Hematopoietic multipotent progenitor cell treated with erythropoietin and hydrocortisone succinate and interleukin-3 and kit ligand, for 8 days (in vitro differentiated cells): ENCODE measurements at regions not wholly inside any gene's neighbourhood (a gene's known extent, or its start where the extent isn't known, plus 50 kb on each side); places are given as distances from the start of the nearest gene placed in this dataset.

Source experiments
- DNase-seq: peaks from one replicate; pipeline ENCODE4 v3.0.0-alpha.2; 2015

- DNase-seq = no peak
These were observed 280.1 kb downstream of the NPHP4 start for GRCh38 chr1:5711956-5712645.

GRCh38 chr1:5711079-5711478, 281.1 kb downstream of the NPHP4 start:
- no peak for DNase-seq

GRCh38 chr1:5709976-5710375, 282.2 kb downstream of the NPHP4 start:
- DNase-seq = no peak

GRCh38 chr1:5709461-5709975, 282.7 kb downstream of the NPHP4 start:
- no peak for DNase-seq

GRCh38 chr1:5708346-5709245, 283.6 kb downstream of the NPHP4 start:
- no peak for DNase-seq

- no peak for DNase-seq
These were observed 284.5 kb downstream of the NPHP4 start for GRCh38 chr1:5707566-5708345.

- no peak for DNase-seq
These were observed 286.0 kb downstream of the NPHP4 start for GRCh38 chr1:5706239-5706638.

GRCh38 chr1:5705751-5706150, 286.5 kb downstream of the NPHP4 start:
- DNase-seq = no peak

GRCh38 chr1:5704561-5705514, 287.4 kb downstream of the NPHP4 start:
- DNase-seq = no peak

GRCh38 chr1:5701642-5702041, 290.6 kb downstream of the NPHP4 start:
- no peak for DNase-seq

GRCh38 chr1:5693568-5693967, 298.7 kb downstream of the NPHP4 start:
- no peak for DNase-seq

GRCh38 chr1:5692664-5693063, 299.6 kb downstream of the NPHP4 start:
- no peak for DNase-seq

- DNase-seq = no peak
These were observed 300.3 kb downstream of the NPHP4 start for GRCh38 chr1:5691795-5692509.

- no peak for DNase-seq
These were observed 301.3 kb downstream of the NPHP4 start for GRCh38 chr1:5690898-5691297.

- DNase-seq = no peak
These were observed 301.9 kb downstream of the NPHP4 start for GRCh38 chr1:5690291-5690690.

GRCh38 chr1:5688081-5689077, 303.8 kb downstream of the NPHP4 start:
- no peak for DNase-seq

- DNase-seq = no peak
These were observed 305.1 kb downstream of the NPHP4 start for GRCh38 chr1:5686925-5687706.

- DNase-seq = no peak
These were observed 306.0 kb downstream of the NPHP4 start for GRCh38 chr1:5686195-5686594.

GRCh38 chr1:5685446-5686040, 306.7 kb downstream of the NPHP4 start:
- DNase-seq = no peak
